Keratinocyte (primary cell): ENCODE measurements at regions not wholly inside any gene's neighbourhood (a gene's known extent, or its start where the extent isn't known, plus 50 kb on each side); places are given as distances from the start of the nearest gene placed in this dataset.

Experiments
- DNase-seq: peaks from one replicate; pipeline ENCODE4 v3.0.0-alpha.2; 2011; ENCODE audit warnings: low read depth, missing footprints, low spot score
- FAIRE-seq: peaks from 2 replicates; lab custom pipeline; 2011; peaks lifted over from hg19 to GRCh38; lab: Jason Lieb, UNC
- H2AFZ ChIP-seq: 2 replicates; pipeline ENCODE4 v1.6.0; 2012; ENCODE audit warnings: low read length, control low read depth, inconsistent platforms; ENCODE audit not compliant: control insufficient read depth
- H3K27ac ChIP-seq: 2 replicates; pipeline ENCODE4 v1.5.1; 2011; ENCODE audit warnings: low read length; ENCODE audit not compliant: control insufficient read depth, insufficient read depth
- H3K27me3 ChIP-seq: 3 replicates; pipeline ENCODE4 v1.6.0; 2011; ENCODE audit warnings: low read length; ENCODE audit not compliant: control insufficient read depth, insufficient read depth; ENCODE audit errors: extremely low read depth
- H3K36me3 ChIP-seq, 2 experiments: 2 replicates in 1 of 2; 3 replicates in 1 of 2; pipeline ENCODE4 v1.5.1; 2011; ENCODE audit warnings: low read length in 2 of 2, mild to moderate bottlenecking in 1 of 2; ENCODE audit not compliant: control insufficient read depth in 2 of 2, insufficient read depth in 2 of 2; ENCODE audit errors: extremely low read depth in 1 of 2
- H3K4me1 ChIP-seq: 3 replicates; pipeline ENCODE4 v1.5.1; 2011; ENCODE audit warnings: low read length; ENCODE audit not compliant: control insufficient read depth, insufficient read depth; ENCODE audit errors: extremely low read depth
- H3K4me2 ChIP-seq: 3 replicates; pipeline ENCODE4 v1.6.0; 2011; ENCODE audit warnings: low read depth, low read length; ENCODE audit not compliant: control insufficient read depth, insufficient read depth; ENCODE audit errors: extremely low read depth
- H3K4me3 ChIP-seq, 3 experiments: fragments of 200-600 bp in 1 of 3; sonication (generic) in 1 of 3; 2 replicates in 2 of 3; 3 replicates in 1 of 3; pipeline ENCODE4 v1.5.1; 2011 to 2016; ENCODE audit warnings: low read length in 3 of 3, mild to moderate bottlenecking in 3 of 3, control low read depth in 2 of 3, inconsistent platforms in 1 of 3, low read depth in 1 of 3, mixed read lengths in 1 of 3, mixed run types in 1 of 3, moderate library complexity in 1 of 3; ENCODE audit not compliant: control insufficient read depth in 2 of 3, insufficient read depth in 2 of 3; ENCODE audit errors: extremely low read depth in 1 of 3
- H3K79me2 ChIP-seq: 2 replicates; pipeline ENCODE4 v1.6.0; 2012; ENCODE audit warnings: low read length; ENCODE audit not compliant: control insufficient read depth, insufficient read depth
- H3K9ac ChIP-seq: 3 replicates; pipeline ENCODE4 v1.6.0; 2011; ENCODE audit warnings: low read length; ENCODE audit not compliant: control insufficient read depth, insufficient read depth; ENCODE audit errors: extremely low read depth
- H3K9me1 ChIP-seq: 3 replicates; pipeline ENCODE4 v1.6.0; 2011; ENCODE audit warnings: low read length; ENCODE audit not compliant: control insufficient read depth, insufficient read depth; ENCODE audit errors: extremely low read depth
- H3K9me3 ChIP-seq: 2 replicates; pipeline ENCODE4 v1.5.1; 2012; ENCODE audit warnings: low read depth, low read length; ENCODE audit not compliant: control insufficient read depth
- H4K20me1 ChIP-seq: 3 replicates; pipeline ENCODE4 v1.6.0; 2011; ENCODE audit warnings: low read length; ENCODE audit not compliant: control insufficient read depth, insufficient read depth; ENCODE audit errors: extremely low read depth
- CTCF ChIP-seq, 3 experiments: IDR thresholded peaks in 1 of 3; conservative IDR thresholded peaks in 1 of 3; optimal IDR thresholded peaks in 1 of 3; 2 replicates in 2 of 3; 3 replicates in 1 of 3; pipeline versions ENCODE3 to v1.5.1; 2011; ENCODE audit warnings: low read length in 3 of 3, mild to moderate bottlenecking in 3 of 3, moderate library complexity in 2 of 3, control low read depth in 1 of 3, inconsistent platforms in 1 of 3; ENCODE audit not compliant: insufficient read depth in 2 of 3; ENCODE audit errors: extremely low read depth in 1 of 3
- EZH2 ChIP-seq: IDR thresholded peaks from one replicate; pipeline ENCODE4 v1.6.1; 2012; ENCODE audit warnings: inconsistent platforms, mild to moderate bottlenecking, low read length, moderate library complexity
- dilution Hi-C: fragments of 300-500 bp; cut with MboI; formaldehyde crosslinking; loops from one replicate; pipeline ENCODE4 v1.7.0; 2020; ENCODE audit warnings: low sequenced_read_pairs; ENCODE audit not compliant: extremely low pct_ligation_motif_present

- H3K27me3 ChIP-seq: no peaks in the 10 kb centered on the region
- H3K4me2 ChIP-seq: no peak overlapping the region
- no peaks in the 10 kb centered on the region for H3K4me1 ChIP-seq
- H3K9ac ChIP-seq: no peak overlapping the region
- H3K79me2 ChIP-seq: no peaks in the 10 kb centered on the region
- dilution Hi-C loops: no loop called here
- TF ChIP-seq CTCF (optimal IDR thresholded peaks at IDR 0.05 in 1 of 3, IDR thresholded peaks at IDR 0.05 in 1 of 3, conservative IDR thresholded peaks at IDR 0.05 in 1 of 3; ENCODE audit: extremely low read depth in 1 of 3, insufficient read depth in 2 of 3, low read length in 3 of 3): no peak
- TF ChIP-seq EZH2: no peak
- no peak overlapping the region for H3K4me3 ChIP-seq
- no peaks in the 10 kb centered on the region for H3K36me3 ChIP-seq
- H3K9me1 ChIP-seq: no peaks in the 10 kb centered on the region
- no peaks in the 10 kb centered on the region for H4K20me1 ChIP-seq
- H3K9me3 ChIP-seq: peaks cover 2% of the 10 kb centered on the region
- H2AFZ ChIP-seq: no peak overlapping the region
- H3K27ac ChIP-seq: no peak overlapping the region
- FAIRE-seq (no peak), DNase-seq (no peak)
These were observed 449.4 kb upstream of the TENM4 start for GRCh38 chr11:79890272-79890671.

DNA sequence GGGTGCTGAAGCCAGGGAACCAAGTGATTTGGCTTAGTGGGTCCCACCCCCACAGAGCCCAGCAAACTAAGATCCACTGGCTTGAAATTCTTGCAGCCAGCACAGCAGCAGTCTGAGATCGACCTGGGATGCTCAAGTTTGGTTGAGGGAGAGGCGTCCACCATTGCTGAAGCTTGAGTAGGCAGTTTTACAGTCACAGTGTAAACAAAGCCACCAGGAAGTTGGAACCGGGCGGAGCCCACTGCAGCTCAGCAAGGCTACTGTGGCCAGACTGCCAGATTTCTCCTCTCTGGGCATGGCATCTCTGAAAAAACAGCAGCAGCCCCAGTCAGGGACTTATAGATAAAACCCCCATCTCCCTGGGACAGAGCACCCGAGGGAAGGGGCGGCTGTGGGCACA lies 424.1 kb upstream of the TENM4 start:
- dilution Hi-C loops: no loop called here
- H3K9me3 ChIP-seq: no peaks in the 10 kb centered on the region
- H3K9ac ChIP-seq: no peak overlapping the region
- H2AFZ ChIP-seq: no peak overlapping the region
- TF ChIP-seq CTCF (optimal IDR thresholded peaks at IDR 0.05 in 1 of 3, IDR thresholded peaks at IDR 0.05 in 1 of 3, conservative IDR thresholded peaks at IDR 0.05 in 1 of 3; ENCODE audit: extremely low read depth in 1 of 3, insufficient read depth in 2 of 3, low read length in 3 of 3) (no peak), EZH2 (no peak)
- FAIRE-seq (no peak), DNase-seq (no peak)
- no peaks in the 10 kb centered on the region for H4K20me1 ChIP-seq
- H3K4me3 ChIP-seq: no peak overlapping the region
- H3K36me3 ChIP-seq: no peaks in the 10 kb centered on the region
- H3K4me2 ChIP-seq: no peak overlapping the region
- H3K27ac ChIP-seq: no peak overlapping the region
- H3K27me3 ChIP-seq: no peaks in the 10 kb centered on the region
- no peaks in the 10 kb centered on the region for H3K4me1 ChIP-seq
- no peaks in the 10 kb centered on the region for H3K79me2 ChIP-seq
- H3K9me1 ChIP-seq: no peaks in the 10 kb centered on the region
